ENCODE measurements at regions not wholly inside any gene's neighbourhood (a gene's known extent, or its start where the extent isn't known, plus 50 kb on each side); places are given as distances from the start of the nearest gene placed in this dataset.

DNA sequence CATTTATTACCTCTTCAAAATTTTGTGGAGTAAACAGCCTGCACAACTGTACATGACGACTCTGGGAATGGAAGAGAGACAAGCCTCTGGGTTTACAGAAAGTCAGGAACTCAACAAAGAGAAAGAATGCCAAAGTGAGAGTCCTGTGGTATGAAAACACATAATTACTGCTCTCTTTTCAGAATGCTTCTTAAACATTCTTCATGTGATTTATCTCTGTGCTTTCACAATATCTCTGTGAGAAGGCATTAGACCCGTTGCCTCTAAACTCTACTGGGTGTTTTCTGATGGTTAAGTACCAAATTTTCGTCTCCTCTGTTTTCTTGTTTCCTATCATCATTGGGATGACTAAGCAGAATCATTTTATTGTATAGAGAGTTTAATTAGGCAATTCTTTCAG, 966.6 kb upstream of the SLIT2 start:
- DNase-seq (ENCODE audit: low read depth in 1 of 2, low spot score in 1 of 2): no peak
- Histone ChIP-seq H3K4me3 (replicated peaks; ENCODE audit: insufficient read depth, low read length) (no peak overlapping the region), H3K27ac (replicated peaks) (no peak overlapping the region), H3K27me3 (ENCODE audit: insufficient read depth, poor library complexity, severe bottlenecking) (no peaks in the 10 kb centered on the region)
- no peak for TF ChIP-seq REST (IDR thresholded peaks at IDR 0.05; ENCODE audit: insufficient replicate concordance, low read depth)
- no peak for TF ChIP-seq POLR2AphosphoS5 (IDR thresholded peaks at IDR 0.05; ENCODE audit: low read depth)
- TF ChIP-seq GABPA (IDR thresholded peaks at IDR 0.05; ENCODE audit: low read depth): no peak
- no peak for TF ChIP-seq CTCF (IDR thresholded peaks at IDR 0.05; ENCODE audit: insufficient read depth, low read length)
- TF ChIP-seq SPI1 (IDR thresholded peaks at IDR 0.05; ENCODE audit: borderline replicate concordance, low read depth): no peak

DNA sequence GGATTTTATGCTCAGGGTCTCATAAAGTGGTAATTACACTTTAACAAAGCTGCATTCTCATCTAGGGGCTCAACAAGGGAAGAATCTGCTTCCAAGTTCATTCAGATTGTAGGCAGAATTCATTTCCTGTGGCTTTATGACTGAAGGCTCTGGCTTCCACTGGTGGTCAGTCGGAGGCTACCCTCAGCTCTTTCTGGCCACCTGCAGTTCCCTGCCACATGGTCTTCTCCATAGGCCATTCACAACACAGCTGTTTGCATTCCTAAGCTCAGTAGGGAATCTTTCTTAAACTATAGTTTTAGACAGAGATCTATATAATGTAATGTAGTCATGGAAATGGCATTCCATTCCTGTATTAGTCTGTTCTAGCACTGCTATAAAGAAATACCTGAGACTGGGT, 973.0 kb upstream of the SLIT2 start:
- TF ChIP-seq POLR2AphosphoS5 (IDR thresholded peaks at IDR 0.05; ENCODE audit: low read depth) (no peak), REST (IDR thresholded peaks at IDR 0.05; ENCODE audit: insufficient replicate concordance, low read depth) (no peak), SPI1 (IDR thresholded peaks at IDR 0.05; ENCODE audit: borderline replicate concordance, low read depth) (no peak), GABPA (IDR thresholded peaks at IDR 0.05; ENCODE audit: low read depth) (no peak), CTCF (IDR thresholded peaks at IDR 0.05; ENCODE audit: insufficient read depth, low read length) (no peak)
- no peak overlapping the region for H3K4me3 ChIP-seq (replicated peaks; ENCODE audit: insufficient read depth, low read length)
- no peaks in the 10 kb centered on the region for H3K27me3 ChIP-seq (ENCODE audit: insufficient read depth, poor library complexity, severe bottlenecking)
- no peak for DNase-seq (ENCODE audit: low read depth in 1 of 2, low spot score in 1 of 2)
- H3K27ac ChIP-seq (replicated peaks): no peak overlapping the region

- no peak overlapping the region for H3K27ac ChIP-seq (replicated peaks)
- DNase-seq (ENCODE audit: low read depth in 1 of 2, low spot score in 1 of 2): no peak
- H3K4me3 ChIP-seq (replicated peaks; ENCODE audit: insufficient read depth, low read length): no peak overlapping the region
- TF ChIP-seq POLR2AphosphoS5 (IDR thresholded peaks at IDR 0.05; ENCODE audit: low read depth) (no peak), GABPA (IDR thresholded peaks at IDR 0.05; ENCODE audit: low read depth) (no peak), REST (IDR thresholded peaks at IDR 0.05; ENCODE audit: insufficient replicate concordance, low read depth) (no peak), SPI1 (IDR thresholded peaks at IDR 0.05; ENCODE audit: borderline replicate concordance, low read depth) (no peak), CTCF (IDR thresholded peaks at IDR 0.05; ENCODE audit: insufficient read depth, low read length) (no peak)
- H3K27me3 ChIP-seq (ENCODE audit: insufficient read depth, poor library complexity, severe bottlenecking): no peaks in the 10 kb centered on the region
Measured at GRCh38 chr4:19266566-19266965, 985.1 kb upstream of the SLIT2 start.

Data from HL-60 (cell line).